Heart left ventricle (tissue), 16 donors: ENCODE measurements at regions not wholly inside any gene's neighbourhood (a gene's known extent, or its start where the extent isn't known, plus 50 kb on each side); places are given as distances from the start of the nearest gene placed in this dataset.

Source experiments
- ATAC-seq, 4 donors: fragments of 200-7000 bp; cut with Tn5 transposase; one replicate each; pipeline ENCODE4 v1.9.1; 2020 to 2022; ENCODE audit warnings: moderate library complexity in 4 of 4, mild to moderate bottlenecking in 3 of 4, moderate number of reproducible peaks in 1 of 4
- DNase-seq, 5 donors: peaks; one replicate each; pipeline ENCODE4 v3.0.0-alpha.2; 2020
- H3K27ac ChIP-seq, 12 donors: fragments of 200-600 bp; sonication (generic) in 4 of 12; one replicate each; pipeline versions ENCODE4 v1.5.0 to v1.8.0; 2016 to 2022; ENCODE audit warnings: mild to moderate bottlenecking in 2 of 12
- H3K27me3 ChIP-seq, 9 donors: fragments of 200-600 bp; sonication (generic) in 2 of 9; one replicate each; pipeline versions ENCODE4 v1.5.1 to v1.8.0; 2016 to 2022; ENCODE audit warnings: mild to moderate bottlenecking in 3 of 9
- H3K36me3 ChIP-seq, 9 donors: fragments of 200-600 bp; sonication (generic) in 2 of 9; one replicate each; pipeline versions ENCODE4 v1.5.0 to v1.8.0; 2018 to 2022; ENCODE audit warnings: mild to moderate bottlenecking in 2 of 9
- H3K4me1 ChIP-seq, 12 donors: fragments of 200-600 bp; sonication (generic) in 4 of 12; one replicate each; pipeline versions ENCODE4 v1.5.0 to v1.8.0; 2016 to 2022; ENCODE audit warnings: mild to moderate bottlenecking in 3 of 12
- H3K4me3 ChIP-seq, 12 donors: fragments of 200-600 bp; sonication (generic) in 4 of 12; one replicate each; pipeline versions ENCODE4 v1.5.0 to v1.8.0; 2017 to 2022; ENCODE audit warnings: mild to moderate bottlenecking in 9 of 12, moderate library complexity in 4 of 12
- H3K9me3 ChIP-seq, 12 donors: fragments of 200-600 bp; sonication (generic) in 4 of 12; one replicate each; pipeline versions ENCODE4 v1.5.0 to v1.8.0; 2016 to 2022; ENCODE audit warnings: mild to moderate bottlenecking in 1 of 12
- POLR2A ChIP-seq, 2 donors: fragments of 450-650 bp; IDR thresholded peaks; one replicate each; pipeline ENCODE4 v1.6.1; 2017; ENCODE audit warnings: antibody characterized with exemption in 2 of 2, mild to moderate bottlenecking in 2 of 2, moderate library complexity in 2 of 2
- WGBS, 4 donors: extraction: QIAGEN DNeasy Blood & Tissue Kit in 2 of 4; methylation state at CpG; one replicate each; pipeline versions ENCODE4 v1.1.5 to v1.1.7; 2013 to 2018; 5-methylcytosine and 5-hydroxymethylcytosine counted together
- intact Hi-C, 10 donors: fragments of 100-400 bp; cut with DNase I; formaldehyde crosslinking; loops; one replicate each; pipeline versions ENCODE4 v1.11.1 to v1.14.2; 2022
- TF ChIP-seq, protein P1 (sequence below), 12 donors: fragments of 200-600 bp; sonication (generic) in 4 of 12; IDR thresholded peaks; one replicate each; pipeline versions ENCODE4 v1.5.0 to v1.8.0; 2018 to 2022; ENCODE audit warnings: antibody characterized with exemption in 12 of 12, mild to moderate bottlenecking in 5 of 12
- donor health status: ischemic (EF 13 %, LVEDD 7.1; RV severe dilation, severe dysfunction).
- donor health status: healthy with polysubstance abuse.
- donor health status: DM: no; HTN: yes; CAD: no.
- donor health status: DM: no; HTN: no; CAD: no.
- donor health status: ischemic (EF 25% LVEDD 6.9; RV normal size, moderate dysfunction).
- donor health status: ischemic (EF 25% LVEDD 5.7; RV mildly dilated, moderate dysfunction).
- donor health status: healthy.
- donor health status: DM: yes; HTN: yes; CAD: no.
- donor health status: ischemic (EF 35%, LVEDD 5.7; RV mildly dilated, moderate dysfunction).
- donor health status: nonischemic (EF 11% LVEDD 7.7; RV severe dilation, severe dysfunction).
- donor health status: DM: yes; HTN: yes; CAD: no.
- donor health status: PGD.
- donor health status: ischemic (EF 29% LVEDD 5.4; RV normal size, mild dysfunction).
- donor health status: nonischemic (EF 23%, LVEDD 6.1; RV moderate dilation, normal function).

DNA sequence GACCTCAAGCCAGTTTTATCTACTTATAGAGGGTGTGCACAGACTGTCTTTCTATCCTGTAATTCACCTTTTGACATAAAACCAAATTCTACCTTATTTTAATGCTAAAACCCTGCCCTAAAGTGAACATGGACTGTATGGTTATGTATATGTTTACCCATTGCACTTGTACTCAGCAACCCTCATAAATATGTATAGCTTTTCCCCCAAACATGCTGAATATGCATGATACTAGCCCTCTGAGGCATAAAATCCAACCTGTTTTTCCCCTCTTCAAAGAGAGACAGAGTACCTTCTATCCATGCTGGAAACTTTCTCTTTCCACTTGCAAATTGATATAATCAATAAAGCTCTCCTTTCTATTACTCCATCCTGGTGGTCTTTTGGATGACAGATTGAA lies 267.9 kb upstream of the BMP2 start:
- DNase-seq (no peak), ATAC-seq (no peak)
- Histone ChIP-seq H3K4me1 (peaks cover 0 to 4% (median 0%) of the 10 kb centered on the region in 12 donors), H3K27me3 (no peaks in the 10 kb centered on the region), H3K9me3 (no peaks in the 10 kb centered on the region), H3K27ac (no peak overlapping the region), H3K4me3 (no peak overlapping the region), H3K36me3 (no peaks in the 10 kb centered on the region)
- no peak for TF ChIP-seq POLR2A (IDR thresholded peaks at IDR 0.05)
- TF ChIP-seq, protein P1, sequence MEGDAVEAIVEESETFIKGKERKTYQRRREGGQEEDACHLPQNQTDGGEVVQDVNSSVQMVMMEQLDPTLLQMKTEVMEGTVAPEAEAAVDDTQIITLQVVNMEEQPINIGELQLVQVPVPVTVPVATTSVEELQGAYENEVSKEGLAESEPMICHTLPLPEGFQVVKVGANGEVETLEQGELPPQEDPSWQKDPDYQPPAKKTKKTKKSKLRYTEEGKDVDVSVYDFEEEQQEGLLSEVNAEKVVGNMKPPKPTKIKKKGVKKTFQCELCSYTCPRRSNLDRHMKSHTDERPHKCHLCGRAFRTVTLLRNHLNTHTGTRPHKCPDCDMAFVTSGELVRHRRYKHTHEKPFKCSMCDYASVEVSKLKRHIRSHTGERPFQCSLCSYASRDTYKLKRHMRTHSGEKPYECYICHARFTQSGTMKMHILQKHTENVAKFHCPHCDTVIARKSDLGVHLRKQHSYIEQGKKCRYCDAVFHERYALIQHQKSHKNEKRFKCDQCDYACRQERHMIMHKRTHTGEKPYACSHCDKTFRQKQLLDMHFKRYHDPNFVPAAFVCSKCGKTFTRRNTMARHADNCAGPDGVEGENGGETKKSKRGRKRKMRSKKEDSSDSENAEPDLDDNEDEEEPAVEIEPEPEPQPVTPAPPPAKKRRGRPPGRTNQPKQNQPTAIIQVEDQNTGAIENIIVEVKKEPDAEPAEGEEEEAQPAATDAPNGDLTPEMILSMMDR (IDR thresholded peaks at IDR 0.05): no peak
- intact Hi-C loops: no loop called here

DNA sequence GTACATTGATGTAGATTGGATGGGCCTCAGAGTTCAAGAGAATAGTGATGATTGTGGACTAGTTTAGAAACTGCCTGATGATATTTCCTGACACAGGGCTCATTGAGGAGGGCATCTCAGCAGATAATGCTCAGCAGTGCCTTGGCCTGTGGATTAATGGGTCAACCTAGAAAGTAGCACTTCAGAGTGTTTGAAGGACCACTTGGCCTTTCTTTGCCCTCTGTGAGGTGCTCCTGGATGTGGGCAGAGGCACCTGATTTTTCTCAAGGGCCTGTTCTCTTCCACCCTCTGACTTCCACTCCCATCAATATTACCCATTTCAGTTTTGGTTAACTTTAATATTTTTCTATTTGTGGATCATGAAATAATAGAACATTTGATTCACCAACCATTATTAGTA lies 270.6 kb upstream of the BMP2 start:
- Histone ChIP-seq H3K4me1 (peaks cover 0 to 3% (median 0%) of the 10 kb centered on the region in 12 donors), H3K36me3 (no peaks in the 10 kb centered on the region), H3K27me3 (no peaks in the 10 kb centered on the region), H3K4me3 (no peak overlapping the region), H3K9me3 (no peaks in the 10 kb centered on the region), H3K27ac (no peak overlapping the region)
- intact Hi-C loops: no loop called here
- ATAC-seq: no peak
- no peak for DNase-seq
- TF ChIP-seq, protein P1 (IDR thresholded peaks at IDR 0.05): no peak
- no peak for TF ChIP-seq POLR2A (IDR thresholded peaks at IDR 0.05)

DNA sequence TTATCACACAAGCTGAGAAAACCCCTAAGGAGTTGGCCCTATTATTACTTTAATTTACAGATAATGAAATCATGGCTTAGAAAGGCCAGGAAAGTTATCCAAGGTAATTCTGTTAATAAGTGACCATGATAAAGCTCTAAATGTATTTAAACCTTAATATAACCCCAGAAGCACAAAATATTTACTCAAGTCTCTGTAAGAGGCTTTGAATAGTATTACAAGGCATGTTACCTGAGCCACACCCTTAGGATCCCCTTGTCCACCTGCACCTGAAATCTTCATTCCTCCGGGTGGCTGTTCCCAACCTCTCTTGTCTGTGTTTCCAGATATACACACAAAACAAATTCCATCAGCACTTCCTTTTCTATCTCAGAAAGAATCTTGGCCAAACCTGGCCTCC lies 271.6 kb upstream of the BMP2 start:
- H3K27me3 ChIP-seq: no peaks in the 10 kb centered on the region
- TF ChIP-seq, protein P1 (IDR thresholded peaks at IDR 0.05): no peak
- TF ChIP-seq POLR2A (IDR thresholded peaks at IDR 0.05): no peak
- no peaks in the 10 kb centered on the region for H3K36me3 ChIP-seq
- H3K4me3 ChIP-seq: no peak overlapping the region
- intact Hi-C loops: no loop called here
- peaks cover 0 to 3% (median 0%) of the 10 kb centered on the region in 12 donors for H3K4me1 ChIP-seq
- H3K9me3 ChIP-seq: no peaks in the 10 kb centered on the region
- ATAC-seq (no peak), DNase-seq (no peak)
- no peak overlapping the region for H3K27ac ChIP-seq
- WGBS, 4 donors: 75 to 88% (median 85%) methylated on average over 1 of the region's 1 CpG

DNA sequence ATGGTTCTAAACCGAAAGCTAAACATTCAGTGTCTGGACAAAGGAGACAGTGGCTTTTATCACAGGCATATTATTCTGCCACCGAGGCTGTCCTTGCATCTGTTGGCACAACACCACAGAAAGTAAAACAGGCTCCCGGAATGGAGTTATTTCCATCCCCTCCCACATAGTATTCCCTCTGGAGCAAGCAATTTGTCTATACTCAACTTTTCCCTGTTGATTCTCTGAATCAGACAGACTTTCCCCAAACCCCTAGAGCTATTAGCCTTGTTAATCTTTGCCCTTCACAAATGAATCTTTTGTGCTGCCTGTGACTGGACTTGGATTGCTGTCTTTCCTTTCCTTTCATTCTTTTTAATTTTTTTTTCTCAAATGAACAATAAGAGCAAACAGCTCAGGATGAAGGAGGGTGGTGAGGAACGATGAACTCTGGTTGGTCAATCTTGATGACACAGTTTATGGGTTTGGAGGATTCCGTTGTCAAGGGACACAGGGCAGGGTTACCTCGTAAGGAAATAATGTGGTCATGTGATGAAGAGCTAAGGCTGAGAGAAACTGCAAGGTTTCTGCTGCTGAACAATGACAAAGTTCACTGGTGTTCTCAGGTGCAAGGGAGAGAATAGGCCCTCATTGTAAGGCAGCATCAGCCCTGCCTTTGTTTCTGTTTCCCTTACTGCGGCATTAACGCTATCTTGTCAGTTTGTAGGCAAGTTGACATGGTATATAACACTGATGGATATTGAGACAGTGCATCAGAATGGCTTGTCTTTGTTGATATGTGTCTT lies 275.0 kb upstream of the BMP2 start:
- DNase-seq (no peak), ATAC-seq (peak in 1 of 4 donors; percentile 46)
- Histone ChIP-seq H3K4me3 (peak overlapping the region in 2 of 12 donors; percentile 5), H3K27ac (no peak overlapping the region), H3K27me3 (no peaks in the 10 kb centered on the region), H3K9me3 (no peaks in the 10 kb centered on the region), H3K36me3 (no peaks in the 10 kb centered on the region), H3K4me1 (peaks cover 0 to 3% (median 0%) of the 10 kb centered on the region in 12 donors)
- TF ChIP-seq, protein P1 (IDR thresholded peaks at IDR 0.05): no peak
- no peak for TF ChIP-seq POLR2A (IDR thresholded peaks at IDR 0.05)
- intact Hi-C loops: no loop called here
- 46 to 59% (median 49%) methylated on average over 8 of the region's 8 CpGs for WGBS, 4 donors
